ENCODE measurements at regions not wholly inside any gene's neighbourhood (a gene's known extent, or its start where the extent isn't known, plus 50 kb on each side); places are given as distances from the start of the nearest gene placed in this dataset.

- TF ChIP-seq POLR2A (IDR thresholded peaks at IDR 0.05; ENCODE audit: low read length) (no peak), GATA1 (IDR thresholded peaks at IDR 0.05; ENCODE audit: low read depth, low read length) (no peak)
Measured at GRCh38 chr2:211035548-211036185, 479.3 kb downstream of the CPS1 start.
